Neural cell (in vitro differentiated cells): ENCODE measurements at regions not wholly inside any gene's neighbourhood (a gene's known extent, or its start where the extent isn't known, plus 50 kb on each side); places are given as distances from the start of the nearest gene placed in this dataset.

ENCODE experiments used
- EZH2 ChIP-seq: fragments of 200-600, 300-800 bp; shearing (Covaris generic), sonication (generic); IDR thresholded peaks from 2 replicates; pipeline ENCODE4 v1.6.1; 2014; ENCODE audit warnings: antibody characterized with exemption, low read length, borderline replicate concordance, mild to moderate bottlenecking; ENCODE audit not compliant: insufficient read depth, poor library complexity, severe bottlenecking
- POLR2AphosphoS5 ChIP-seq: IDR thresholded peaks from 2 replicates; pipeline ENCODE4 v1.6.1; 2012
- TF ChIP-seq, protein P1 (sequence below): fragments of 450-650 bp; IDR thresholded peaks from 2 replicates; pipeline ENCODE4 v1.5.1; 2014; ENCODE audit warnings: antibody characterized with exemption, mild to moderate bottlenecking, moderate library complexity; ENCODE audit not compliant: poor library complexity, severe bottlenecking

- no peak for TF ChIP-seq EZH2
- TF ChIP-seq, protein P1, sequence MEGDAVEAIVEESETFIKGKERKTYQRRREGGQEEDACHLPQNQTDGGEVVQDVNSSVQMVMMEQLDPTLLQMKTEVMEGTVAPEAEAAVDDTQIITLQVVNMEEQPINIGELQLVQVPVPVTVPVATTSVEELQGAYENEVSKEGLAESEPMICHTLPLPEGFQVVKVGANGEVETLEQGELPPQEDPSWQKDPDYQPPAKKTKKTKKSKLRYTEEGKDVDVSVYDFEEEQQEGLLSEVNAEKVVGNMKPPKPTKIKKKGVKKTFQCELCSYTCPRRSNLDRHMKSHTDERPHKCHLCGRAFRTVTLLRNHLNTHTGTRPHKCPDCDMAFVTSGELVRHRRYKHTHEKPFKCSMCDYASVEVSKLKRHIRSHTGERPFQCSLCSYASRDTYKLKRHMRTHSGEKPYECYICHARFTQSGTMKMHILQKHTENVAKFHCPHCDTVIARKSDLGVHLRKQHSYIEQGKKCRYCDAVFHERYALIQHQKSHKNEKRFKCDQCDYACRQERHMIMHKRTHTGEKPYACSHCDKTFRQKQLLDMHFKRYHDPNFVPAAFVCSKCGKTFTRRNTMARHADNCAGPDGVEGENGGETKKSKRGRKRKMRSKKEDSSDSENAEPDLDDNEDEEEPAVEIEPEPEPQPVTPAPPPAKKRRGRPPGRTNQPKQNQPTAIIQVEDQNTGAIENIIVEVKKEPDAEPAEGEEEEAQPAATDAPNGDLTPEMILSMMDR = no peak
- TF ChIP-seq POLR2AphosphoS5 = no peak
Observed at GRCh38 chr15:27679203-27679602, 419.9 kb downstream of the OCA2 start.
